Middle frontal gyrus (tissue), 1 donor: ENCODE measurements at regions not wholly inside any gene's neighbourhood (a gene's known extent, or its start where the extent isn't known, plus 50 kb on each side); places are given as distances from the start of the nearest gene placed in this dataset.

Experiments used
- DNase-seq: peaks from one replicate; pipeline ENCODE4 v3.0.0-alpha.2; 2015; ENCODE audit warnings: low spot score; ENCODE audit errors: extremely low spot score

DNA sequence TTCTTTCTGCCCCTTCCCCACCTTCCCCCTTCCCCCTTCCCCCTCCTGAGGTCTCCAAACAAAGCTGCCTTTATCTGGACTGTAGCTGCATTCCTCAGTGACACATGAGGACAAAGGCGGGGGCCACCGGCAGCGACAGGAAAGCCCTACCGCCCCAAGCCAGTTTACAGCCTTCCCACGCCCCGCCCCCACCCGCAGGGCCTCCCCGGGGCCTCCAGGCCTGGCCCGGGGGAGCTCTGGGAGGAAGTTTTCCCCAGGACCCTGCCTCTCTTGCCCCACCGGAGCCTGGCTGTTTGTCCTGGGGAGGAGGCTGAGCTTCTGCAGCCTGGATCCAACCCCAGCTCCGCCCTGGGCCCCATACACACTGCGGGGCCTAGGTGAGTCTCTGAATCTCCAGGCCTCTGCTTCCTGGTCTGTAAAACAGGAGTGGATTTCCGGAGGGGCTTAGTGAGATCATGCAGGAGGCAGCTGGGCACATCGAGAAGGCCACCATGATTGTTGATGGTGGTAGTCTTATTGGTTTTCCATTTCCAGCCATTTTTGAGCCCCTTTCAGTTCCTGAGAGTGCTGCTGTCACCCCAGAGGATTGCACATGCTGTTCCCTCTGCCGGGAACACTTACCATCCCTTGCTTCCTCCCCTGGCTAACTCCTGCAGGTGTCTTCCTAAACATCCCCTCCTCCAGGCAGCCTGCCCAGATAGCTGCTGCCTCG is 130.7 kb downstream of the MN1 start:
- no peak for DNase-seq

DNA sequence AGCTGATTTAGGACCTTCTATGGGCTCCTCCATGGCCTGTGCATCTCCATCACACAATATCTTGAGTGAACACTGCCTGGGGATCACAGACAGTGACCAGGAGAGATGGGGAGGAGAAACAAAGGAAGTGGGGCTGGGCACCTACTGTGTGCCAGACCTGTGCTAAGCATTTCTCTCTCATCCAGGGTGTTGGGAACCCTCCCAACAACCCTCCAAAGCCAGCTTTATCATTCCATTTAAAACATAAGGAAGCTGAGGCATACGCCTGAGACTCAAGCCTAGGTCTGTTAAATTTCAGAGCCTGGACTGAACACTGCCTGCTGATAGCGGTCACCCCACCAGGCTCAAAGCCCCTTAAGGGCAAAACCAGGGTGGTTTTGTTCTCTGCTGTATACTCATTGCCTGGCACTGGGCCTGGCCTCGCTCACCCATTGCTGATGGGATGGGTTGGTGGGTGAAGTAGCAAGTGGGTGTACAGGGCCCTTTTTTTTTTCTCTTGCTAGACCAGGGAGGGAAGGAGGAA is 130.1 kb downstream of the MN1 start:
- no peak for DNase-seq

DNA sequence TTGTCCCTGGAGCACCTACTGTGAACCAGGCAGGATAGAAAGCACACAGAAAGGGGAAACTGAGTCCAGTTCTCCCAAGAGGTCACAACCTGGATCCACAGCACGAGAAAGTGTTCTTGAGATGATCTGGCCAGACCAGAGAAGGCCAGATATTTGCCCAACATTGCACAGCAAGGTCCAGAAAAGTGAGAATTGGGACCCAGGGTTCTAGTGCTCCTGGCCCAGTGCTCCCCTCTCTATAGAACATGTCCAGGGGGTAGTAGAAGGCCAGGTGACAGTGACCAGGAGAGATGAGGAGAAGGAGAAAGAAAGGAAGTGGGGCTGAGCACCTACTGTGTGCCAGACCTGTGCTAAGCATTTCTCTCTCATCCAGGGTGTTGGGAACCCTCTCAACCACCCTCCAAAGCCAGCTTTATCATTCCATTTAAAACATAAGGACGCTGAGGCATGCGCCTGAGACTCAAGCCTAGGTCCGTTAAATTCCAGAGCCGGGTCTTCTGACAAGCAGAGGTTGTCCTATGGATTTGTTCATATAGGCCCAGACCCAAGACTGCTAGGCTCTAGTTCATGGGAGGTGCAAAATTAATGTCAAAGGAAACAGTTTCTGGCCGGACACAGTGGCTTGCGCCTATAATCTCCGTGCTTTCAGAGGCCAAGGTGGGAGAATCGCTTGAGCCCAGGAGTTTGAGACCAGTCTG is 128.7 kb downstream of the MN1 start:
- no peak for DNase-seq

DNA sequence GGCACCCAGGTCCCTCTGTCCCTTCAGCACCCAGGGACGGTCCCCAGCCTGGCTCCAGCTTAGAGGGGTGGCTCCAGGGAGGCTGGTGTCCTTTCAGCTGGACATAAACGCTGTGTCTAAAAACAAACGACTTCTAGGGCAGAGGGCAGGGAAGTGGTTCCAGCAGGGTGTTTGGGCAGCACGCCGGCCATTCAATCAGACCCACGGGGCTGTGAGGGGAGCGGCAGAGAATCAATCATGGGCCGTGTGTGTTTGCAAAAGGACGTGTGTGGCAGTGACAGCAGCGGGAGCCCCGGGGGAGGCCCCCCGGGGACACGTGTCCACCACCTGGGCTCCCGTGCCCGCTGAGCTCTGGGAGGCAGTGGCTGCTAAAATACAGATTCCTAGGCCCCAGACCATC is 127.7 kb downstream of the MN1 start:
- no peak for DNase-seq

DNA sequence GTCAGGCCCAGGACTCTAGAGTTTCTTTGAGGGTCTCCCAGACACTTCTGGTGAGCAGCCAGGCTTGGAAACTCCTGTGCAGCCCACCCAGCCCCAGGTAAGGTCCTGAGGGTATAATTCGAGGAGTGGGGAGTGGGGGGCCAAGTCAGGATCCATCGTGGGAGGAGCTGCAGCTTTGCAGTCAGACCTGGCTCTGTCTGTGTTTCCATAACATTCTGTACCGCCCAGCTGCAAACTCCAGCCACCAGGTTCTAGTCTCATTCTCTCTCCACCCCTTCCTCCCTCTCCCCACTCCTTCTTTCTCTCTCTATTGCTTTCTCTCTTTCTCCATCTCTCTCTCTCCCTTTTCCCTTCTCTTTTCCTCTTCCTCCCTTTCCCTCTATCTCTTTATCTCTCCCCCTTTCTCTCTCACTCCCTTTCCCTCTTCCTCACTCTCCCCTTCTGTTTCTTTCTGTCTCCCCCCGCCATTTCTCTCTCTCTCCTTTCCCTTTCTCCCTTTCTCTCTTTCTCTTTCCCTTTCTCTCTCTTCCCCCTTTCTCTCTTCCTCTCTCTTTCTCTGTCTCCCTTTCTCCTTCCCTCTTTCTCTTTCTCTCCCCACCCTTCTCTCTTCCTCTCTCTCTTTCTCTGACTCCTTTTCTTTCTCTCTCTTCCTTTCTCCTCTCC is 127.2 kb downstream of the MN1 start:
- DNase-seq, result no peak

DNA sequence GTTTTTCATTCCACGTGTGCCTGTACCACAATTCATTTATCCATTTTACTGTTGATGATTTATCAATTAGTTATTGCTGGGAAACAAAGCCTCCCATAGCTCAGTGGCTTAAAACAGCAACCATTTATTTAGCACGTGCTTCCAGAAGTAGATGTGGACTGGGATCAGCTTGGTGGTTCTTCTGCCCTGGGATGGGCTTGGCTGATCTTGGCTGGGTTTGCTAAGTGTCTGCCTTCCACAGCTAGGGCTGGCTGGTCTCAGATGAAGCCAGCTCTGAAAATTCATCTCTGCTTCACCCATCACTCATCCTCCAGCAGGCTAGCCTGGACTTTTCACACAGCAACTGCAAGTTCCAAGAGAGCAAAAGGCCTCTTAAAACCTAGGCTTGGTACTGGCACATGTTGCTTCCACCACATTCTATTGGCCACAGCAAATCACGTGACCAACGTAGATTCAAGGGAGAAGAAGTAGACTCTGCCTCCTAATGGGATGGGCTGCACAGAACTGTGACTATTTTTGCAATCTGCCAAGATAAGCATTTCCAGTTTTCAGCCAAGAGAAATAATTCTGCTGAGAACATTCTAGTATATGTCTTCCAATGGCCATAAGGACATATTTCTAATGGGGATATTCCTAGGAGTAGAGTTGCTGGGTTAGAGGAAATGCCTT is 124.9 kb downstream of the MN1 start:
- DNase-seq, result no peak

DNA sequence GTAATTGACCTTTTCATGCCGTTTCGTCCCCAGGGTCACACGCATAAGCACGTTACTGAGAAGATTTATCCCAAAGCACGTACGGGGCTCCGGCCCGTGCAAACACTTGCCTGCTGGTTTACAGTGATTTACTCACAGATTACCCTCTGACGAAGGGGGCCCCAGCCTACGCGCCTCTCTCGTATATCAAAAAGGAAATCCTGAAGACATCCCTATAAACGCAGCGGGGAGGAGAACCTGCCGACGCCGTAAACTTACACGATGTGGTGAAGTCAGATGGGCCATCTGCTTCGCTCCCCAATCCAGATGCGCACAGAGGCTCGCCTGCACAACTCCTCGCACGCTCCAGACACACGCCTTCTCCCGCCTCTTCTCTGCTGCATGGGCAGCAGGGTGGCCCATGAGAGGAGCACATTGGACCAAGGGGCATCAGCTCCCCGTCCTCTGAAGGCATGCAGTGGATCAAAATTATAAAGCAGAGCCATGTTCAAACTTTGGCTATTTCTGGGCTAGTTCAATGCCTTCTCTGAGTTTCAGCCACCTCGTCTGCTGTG is 123.6 kb downstream of the MN1 start:
- no peak for DNase-seq

DNA sequence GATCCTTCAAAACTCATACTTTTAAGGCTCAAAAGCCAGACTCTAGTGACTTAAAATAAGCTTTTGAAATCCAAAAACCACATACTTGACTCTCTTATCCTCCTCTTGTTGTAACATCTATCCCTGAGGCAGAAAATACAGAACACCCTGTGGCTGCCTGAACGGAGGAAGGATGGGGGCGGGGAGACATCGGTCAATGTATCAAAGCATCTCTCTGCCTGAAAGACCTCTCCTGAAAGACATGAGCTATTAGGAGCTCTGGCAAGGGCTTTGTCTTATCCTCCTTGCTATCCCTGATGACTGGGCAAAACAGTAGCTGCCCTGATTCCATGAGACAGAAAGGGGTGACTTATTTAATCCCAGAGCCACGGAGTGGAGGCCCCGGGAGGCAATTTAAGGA is 122.4 kb downstream of the MN1 start:
- no peak for DNase-seq

DNA sequence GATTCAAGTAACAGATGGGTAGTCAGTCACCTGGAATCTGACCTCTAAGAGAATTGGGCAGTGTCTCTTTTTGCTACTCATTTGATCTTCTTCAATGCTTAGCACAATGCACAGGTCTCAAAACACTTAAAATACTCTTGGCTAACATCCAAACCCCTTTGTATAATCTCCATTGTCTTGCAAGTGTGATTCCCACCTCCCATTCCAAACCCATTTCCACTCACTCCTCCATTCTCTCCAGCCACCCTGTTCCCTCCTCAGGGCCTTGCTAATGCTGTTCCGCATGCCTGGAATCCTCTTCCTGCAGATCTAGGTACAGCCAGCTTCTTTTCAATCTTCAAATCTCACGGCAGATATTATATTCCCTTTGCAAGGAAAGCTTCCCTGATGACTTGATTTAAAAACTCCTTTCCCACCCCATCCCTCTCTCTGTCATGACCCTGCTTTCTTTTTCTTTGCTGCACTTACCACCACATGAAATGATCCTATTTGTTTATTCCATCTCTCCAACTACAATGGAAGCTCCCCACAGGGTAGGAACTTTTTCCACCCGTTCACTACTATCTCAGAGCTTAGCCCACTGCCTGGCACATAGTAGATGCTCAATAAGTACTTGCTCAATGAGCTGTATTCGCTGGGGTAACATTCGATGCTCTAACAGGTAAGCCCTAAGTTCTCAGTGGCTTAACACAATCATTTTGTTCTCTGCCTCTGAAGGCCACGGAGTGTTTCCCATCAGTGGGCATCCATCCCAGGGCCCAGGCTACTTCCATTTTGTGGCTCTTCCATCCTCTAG is 121.7 kb downstream of the MN1 start:
- no peak for DNase-seq

DNA sequence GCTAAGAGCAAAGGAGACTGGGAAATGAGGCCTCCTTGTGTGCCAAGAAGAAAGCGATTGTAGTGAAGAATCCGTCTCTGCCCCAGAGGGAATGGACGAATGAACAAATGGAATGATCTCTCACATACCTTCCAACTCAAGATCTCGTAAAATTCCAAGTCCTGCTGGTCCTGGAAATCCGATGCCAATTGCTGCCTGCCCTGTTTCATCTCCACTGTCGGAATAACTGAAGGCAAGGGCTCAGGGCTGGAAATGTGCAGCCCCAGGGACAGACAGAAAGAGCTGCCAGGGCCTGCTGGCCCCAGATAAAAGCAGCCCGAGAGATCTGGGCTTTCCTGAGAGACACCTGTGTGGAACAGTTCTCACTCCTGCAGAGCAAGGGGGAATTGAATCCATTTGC is 120.9 kb downstream of the MN1 start:
- DNase-seq, result no peak

DNA sequence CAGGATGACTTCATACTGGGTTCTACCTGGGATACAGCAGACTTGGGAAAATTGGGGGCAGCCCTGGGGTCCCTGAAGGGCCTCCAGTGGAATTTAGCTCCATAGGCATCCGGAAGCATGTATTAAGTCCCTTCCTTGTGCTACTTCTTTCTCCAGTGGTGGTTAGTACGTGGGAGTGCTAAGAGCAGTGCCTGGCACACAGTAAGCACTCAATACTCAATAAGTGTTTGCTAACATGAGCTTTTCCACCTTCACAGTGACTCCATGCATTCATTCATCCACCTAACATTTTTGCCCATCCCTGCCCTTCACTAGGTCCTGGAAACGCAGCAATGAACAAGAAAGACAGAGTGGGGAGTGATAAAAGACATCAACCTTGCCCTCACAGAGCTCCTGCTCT is 120.5 kb downstream of the MN1 start:
- DNase-seq, result no peak

DNA sequence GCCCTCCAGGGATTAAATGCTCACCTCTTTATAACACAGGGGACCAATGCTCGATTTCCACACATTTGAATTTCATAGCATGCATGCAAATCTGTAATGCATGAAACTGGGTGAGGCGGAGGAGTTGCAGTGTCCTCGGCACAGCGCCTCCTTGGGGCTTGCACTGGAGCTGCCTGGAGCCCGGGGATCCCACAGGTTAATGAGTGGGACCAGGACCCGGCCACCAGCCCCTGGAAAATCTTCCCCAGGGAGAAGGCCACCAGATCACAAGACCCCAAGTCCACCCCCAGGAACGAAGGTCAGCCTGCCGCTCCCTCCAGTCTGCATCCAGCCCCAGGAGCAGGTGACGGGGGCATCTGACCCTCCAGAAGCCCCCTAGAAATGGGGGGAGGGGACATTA is 119.1 kb downstream of the MN1 start:
- DNase-seq, result no peak

DNA sequence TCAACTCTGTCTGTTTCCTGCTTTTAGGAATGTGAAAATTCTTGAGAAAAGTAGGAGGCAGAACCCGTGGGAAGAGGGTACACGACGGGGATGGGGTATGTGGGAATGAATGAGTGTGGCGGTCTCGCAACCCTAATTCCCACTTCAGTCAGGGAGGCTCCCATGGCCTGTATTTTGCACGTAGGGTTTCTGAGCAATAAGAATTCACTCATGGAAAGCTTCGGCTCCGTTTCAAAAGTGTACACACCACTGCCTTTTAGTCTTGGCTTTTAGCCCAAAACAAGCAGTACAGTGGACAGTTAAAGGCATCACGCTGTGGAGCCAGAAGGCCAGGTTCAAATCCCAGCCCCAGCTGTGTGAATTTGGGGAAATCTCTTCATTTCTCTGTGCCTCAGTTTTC is 116.7 kb downstream of the MN1 start:
- DNase-seq, result no peak

DNA sequence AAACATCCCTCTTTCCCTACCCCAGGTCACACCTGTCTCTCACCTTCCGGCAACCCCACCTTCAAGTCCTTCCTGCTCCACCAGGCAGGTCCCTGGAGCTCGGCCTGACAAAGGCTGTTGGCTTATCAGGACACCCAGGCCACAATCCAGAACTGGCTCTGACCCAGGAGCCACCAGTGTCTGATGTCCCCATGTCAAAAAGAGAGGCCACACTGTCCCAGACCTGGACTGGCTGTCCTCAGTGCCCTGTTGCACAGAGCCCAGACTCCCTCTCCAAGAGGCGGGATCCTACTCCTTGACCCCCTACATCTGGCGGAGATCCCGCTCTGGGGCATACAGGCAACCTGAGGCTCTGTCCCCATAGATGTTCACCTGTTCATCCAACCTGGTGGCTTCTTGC is 116.0 kb downstream of the MN1 start:
- DNase-seq, result no peak

DNA sequence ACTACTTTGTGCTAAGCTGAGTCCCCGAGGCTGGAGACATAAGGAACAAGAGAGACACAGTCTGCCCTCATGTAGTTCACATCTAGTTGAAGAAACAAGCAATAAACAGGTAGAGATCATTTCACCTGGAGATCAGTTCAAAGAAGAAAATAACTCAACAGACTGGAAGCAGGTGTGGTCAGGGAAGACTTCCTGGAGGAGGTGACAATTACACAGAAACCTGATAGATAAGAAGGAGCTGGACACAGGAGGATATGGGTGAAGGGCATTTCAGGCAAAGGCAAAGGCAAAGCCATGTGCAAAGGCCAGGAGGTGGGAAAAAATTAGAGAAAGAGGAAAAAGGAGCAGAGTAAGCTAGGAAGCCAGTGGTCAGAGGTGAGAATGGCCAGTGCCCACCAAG is 115.6 kb downstream of the MN1 start:
- no peak for DNase-seq

DNA sequence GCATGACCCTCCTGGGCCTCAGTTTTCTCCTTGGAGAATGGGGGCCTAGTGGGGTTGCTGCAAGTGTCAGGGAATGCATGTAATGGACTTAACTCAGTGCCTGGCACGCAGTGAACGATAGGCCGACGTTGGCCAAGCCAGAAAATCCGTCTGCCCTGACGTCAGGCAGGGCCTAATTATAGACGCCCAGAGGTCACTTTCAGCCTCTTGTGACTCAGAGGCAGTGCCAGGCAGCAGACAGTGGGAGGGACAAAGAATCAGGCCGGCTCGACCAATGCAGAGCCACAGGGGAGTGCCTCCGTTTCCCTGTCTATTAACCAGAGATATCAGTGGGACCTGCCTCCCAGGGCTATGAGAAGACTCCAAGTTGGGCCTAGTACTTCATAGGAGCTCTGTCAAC is 115.0 kb downstream of the MN1 start:
- peak; percentile 20 for DNase-seq

DNA sequence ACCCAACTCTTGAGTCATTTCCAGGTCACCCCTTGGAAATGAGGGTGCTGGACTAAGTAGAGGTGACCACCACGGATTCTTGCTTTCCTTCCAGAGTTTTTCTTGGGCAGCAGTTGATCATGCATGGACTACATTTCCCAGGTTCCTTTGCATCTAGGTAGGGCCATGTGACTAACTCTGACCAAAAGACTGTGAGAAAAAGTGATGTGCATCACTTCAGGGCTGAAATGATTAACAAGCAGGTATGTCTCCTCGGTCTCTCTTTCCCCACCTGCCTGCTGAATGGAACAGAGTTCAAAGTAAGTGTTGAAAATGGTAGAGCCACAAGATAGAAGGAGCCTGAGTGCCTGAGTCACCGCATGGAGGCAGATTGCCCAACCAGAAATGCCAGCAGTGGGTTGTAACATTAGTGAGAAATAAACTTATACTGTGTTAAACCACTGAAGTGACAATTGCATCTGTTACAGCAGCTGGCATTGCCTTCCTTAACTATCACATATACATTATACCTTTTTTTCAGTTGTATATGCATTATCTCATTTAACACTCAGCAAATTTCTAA is 113.5 kb downstream of the MN1 start:
- DNase-seq, result no peak

DNA sequence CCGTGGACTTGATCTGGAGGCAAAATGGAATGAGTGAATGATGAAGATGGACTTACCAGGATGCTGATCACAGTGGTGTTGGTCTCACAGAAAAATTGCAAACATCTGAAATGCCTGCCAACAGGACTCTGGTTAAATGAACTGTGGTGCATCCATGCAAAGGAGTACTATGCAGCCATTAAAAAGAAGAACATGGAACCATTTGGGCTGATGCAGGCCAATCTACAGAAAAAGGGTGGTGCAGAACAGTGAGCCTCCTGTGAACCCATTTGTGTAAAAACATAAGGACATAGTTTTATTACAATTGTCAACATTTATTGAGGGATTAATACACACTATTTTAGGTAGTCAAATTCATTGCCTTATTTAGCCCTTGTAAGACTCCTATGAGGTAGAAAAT is 111.9 kb downstream of the MN1 start:
- DNase-seq, result no peak

DNA sequence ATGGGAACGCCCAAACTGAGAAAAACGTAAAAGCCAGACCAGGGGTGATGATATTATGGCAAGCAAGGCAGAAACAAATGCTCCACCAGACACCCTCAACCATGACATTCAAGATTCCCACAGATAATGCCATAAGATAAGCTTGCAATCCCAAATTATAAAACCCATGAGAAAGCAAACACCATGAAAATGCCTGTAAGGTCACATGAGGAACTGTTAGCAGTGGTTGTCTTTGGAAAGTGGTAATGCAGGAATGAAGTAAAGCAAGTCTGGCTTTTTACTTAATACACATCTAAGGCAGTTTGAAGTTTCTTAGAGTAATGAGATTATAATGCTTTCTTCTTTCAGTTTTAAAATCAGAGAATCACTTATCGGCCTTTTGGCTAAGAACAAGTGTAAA is 111.0 kb downstream of the MN1 start:
- DNase-seq, result no peak

DNA sequence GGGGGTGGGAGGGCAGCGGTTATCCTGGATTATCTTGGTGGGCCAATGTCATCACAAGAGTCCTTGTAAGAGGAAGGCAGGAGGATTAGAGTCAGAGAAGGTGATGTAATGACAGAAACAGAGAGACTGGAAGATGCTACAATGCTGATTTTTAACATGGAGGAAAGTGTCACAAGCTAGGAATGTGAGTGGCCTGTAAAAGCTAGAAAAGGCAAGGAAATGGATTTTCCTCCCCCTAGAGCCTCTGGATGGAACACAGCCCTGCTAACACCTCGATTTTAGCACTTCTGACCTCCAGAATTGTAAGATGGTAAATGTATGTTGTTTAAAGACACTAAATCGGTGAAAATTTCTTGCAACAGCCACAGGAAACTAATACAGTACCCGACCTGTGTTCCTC is 109.3 kb downstream of the MN1 start:
- no peak for DNase-seq

DNA sequence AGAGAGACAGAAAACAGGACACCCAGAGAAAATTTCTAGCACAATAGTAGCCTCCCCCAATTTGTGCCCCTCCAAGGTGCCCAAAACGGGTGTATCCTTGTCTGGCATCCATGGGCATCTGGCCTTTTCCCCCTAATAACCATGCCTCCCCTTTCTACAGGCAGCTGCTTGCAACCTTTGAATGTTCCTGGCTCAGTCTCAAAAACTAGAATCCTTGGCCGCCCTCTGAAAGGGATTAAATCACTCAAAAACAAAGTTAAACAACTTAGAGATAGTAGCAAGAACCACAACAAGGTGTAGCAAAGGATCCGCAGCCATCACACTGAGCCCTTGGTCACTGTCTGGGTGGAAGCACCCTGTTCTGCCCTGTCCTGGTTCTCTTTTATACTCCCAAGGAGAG is 105.6 kb downstream of the MN1 start:
- no peak for DNase-seq
